RWPE2 (cell line): ENCODE measurements at regions not wholly inside any gene's neighbourhood (a gene's known extent, or its start where the extent isn't known, plus 50 kb on each side); places are given as distances from the start of the nearest gene placed in this dataset.

Experiments
- ATAC-seq: fragments of 200-7000 bp; cut with Tn5 transposase; 3 replicates; pipeline ENCODE4 v1.9.1; 2021; ENCODE audit warnings: low read depth
- DNase-seq: peaks from one replicate; pipeline ENCODE4 v3.0.0-alpha.2; 2020; ENCODE audit warnings: low spot score
- H3K27ac ChIP-seq: fragments of 450-650 bp; 2 replicates; pipeline ENCODE4 v1.5.1; 2017; ENCODE audit warnings: mild to moderate bottlenecking; ENCODE audit not compliant: poor library complexity, severe bottlenecking
- H3K27me3 ChIP-seq: fragments of 250-450 bp; sonication (Bioruptor Pico); 2 replicates; pipeline ENCODE4 v1.5.1; 2021; ENCODE audit warnings: mild to moderate bottlenecking, moderate library complexity; ENCODE audit not compliant: insufficient read depth, poor library complexity, severe bottlenecking
- H3K36me3 ChIP-seq: fragments of 250-450 bp; sonication (Bioruptor Pico); 2 replicates; pipeline ENCODE4 v1.5.1; 2020; ENCODE audit warnings: low read depth, mild to moderate bottlenecking, moderate library complexity
- H3K4me1 ChIP-seq: fragments of 250-450 bp; sonication (Bioruptor Pico); 2 replicates; pipeline ENCODE4 v1.5.1; 2021; ENCODE audit warnings: mild to moderate bottlenecking, moderate library complexity; ENCODE audit not compliant: insufficient read depth, poor library complexity, severe bottlenecking
- H3K4me3 ChIP-seq: fragments of 250-450 bp; sonication (Bioruptor Pico); 2 replicates; pipeline ENCODE4 v1.5.1; 2021; ENCODE audit warnings: mild to moderate bottlenecking, moderate library complexity; ENCODE audit not compliant: severe bottlenecking
- H3K9me3 ChIP-seq: fragments of 250-450 bp; sonication (Bioruptor Pico); 2 replicates; pipeline ENCODE4 v1.5.1; 2021; ENCODE audit warnings: mild to moderate bottlenecking, moderate library complexity; ENCODE audit not compliant: severe bottlenecking
- CTCF ChIP-seq: fragments of 450-650 bp; IDR thresholded peaks from one replicate; pipeline ENCODE4 v1.5.1; 2017; ENCODE audit warnings: mild to moderate bottlenecking, moderate library complexity; ENCODE audit not compliant: poor library complexity, severe bottlenecking

DNA sequence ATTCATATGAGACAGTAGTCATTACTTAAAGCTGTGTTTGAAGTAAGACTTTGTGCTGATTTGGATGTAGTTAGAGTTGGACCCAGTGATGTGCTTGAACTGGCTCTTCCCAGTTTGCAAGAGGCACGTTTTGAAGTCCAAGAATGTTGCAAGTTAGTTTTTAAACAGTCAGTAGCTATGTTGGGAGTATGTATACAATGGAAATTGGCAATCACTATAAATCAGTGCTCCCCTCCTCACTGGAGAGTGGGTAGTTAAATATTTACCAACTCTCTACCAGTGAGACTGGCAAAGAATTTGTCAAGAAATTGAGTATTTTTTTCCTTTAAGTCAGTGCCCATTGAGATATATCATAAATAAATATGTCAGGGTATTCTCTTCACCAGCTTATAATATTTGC, 191.9 kb upstream of the SPRY1 start:
- ATAC-seq (no peak), DNase-seq (no peak)
- Histone ChIP-seq H3K4me3 (no peak overlapping the region), H3K27me3 (no peaks in the 10 kb centered on the region), H3K27ac (no peak overlapping the region), H3K36me3 (no peaks in the 10 kb centered on the region), H3K4me1 (peaks cover 8% of the 10 kb centered on the region), H3K9me3 (no peaks in the 10 kb centered on the region)
- no peak for TF ChIP-seq CTCF

GRCh38 chr4:123206016-123206415, 190.6 kb upstream of the SPRY1 start:
- Histone ChIP-seq H3K4me1 (no peaks in the 10 kb centered on the region), H3K4me3 (no peak overlapping the region), H3K9me3 (no peaks in the 10 kb centered on the region), H3K27me3 (no peaks in the 10 kb centered on the region), H3K27ac (no peak overlapping the region), H3K36me3 (no peaks in the 10 kb centered on the region)
- DNase-seq (no peak), ATAC-seq (no peak)
- no peak for TF ChIP-seq CTCF

- no peak overlapping the region for H3K4me3 ChIP-seq
- TF ChIP-seq CTCF, result no peak
- ATAC-seq, result no peak
Measured at GRCh38 chr4:123209436-123209835, 187.2 kb upstream of the SPRY1 start.

DNA sequence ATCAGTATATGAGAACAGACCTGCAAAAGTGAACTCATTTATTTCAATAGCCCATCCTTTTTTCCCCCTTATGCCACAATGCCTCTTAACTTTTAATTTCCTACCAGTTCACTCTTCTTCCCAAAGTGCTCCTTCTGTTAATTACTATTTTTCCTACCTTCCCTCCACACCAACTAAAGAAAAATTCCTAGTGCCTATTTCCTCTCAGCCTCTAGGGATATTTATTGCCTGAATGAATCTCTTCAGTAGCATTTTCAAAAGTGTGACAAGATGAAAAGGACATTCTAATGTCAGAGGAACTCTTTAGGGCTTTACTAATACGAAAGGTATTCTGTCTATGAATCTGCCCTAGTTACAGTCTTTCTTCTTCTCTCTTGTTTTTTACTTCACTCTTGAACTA, 181.1 kb upstream of the SPRY1 start:
- no peak for ATAC-seq
- Histone ChIP-seq H3K4me1 (no peaks in the 10 kb centered on the region), H3K4me3 (no peak overlapping the region), H3K36me3 (no peaks in the 10 kb centered on the region), H3K27ac (no peak overlapping the region), H3K9me3 (no peaks in the 10 kb centered on the region), H3K27me3 (no peaks in the 10 kb centered on the region)
- no peak for DNase-seq
- no peak for TF ChIP-seq CTCF

More at GRCh38 chr4:123209436-123209835, 187.2 kb upstream of the SPRY1 start:
- Histone ChIP-seq H3K27ac (no peak overlapping the region), H3K9me3 (no peaks in the 10 kb centered on the region), H3K27me3 (no peaks in the 10 kb centered on the region), H3K4me1 (no peaks in the 10 kb centered on the region), H3K36me3 (no peaks in the 10 kb centered on the region)
- DNase-seq, result no peak

DNA sequence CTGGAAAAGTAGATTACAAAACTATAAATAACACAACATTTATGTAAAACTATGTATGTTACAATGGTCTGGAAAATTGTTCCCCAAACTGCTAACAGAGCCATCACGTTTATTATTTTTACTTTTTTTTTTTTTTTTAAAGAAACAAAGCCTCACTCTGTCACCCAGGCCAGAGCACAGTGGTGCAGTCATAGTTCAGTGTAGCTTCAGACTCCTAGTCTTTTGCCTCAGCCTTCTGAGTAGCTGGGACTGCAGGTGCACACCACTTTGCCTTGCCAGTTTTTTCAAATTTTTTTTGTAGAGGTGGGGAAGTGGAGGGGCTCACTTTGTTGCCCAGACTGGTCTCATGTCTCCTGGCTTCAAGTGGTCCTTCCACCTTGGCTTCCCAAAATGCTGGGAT, 180.1 kb upstream of the SPRY1 start:
- DNase-seq, result no peak
- no peak for TF ChIP-seq CTCF
- Histone ChIP-seq H3K27ac (no peak overlapping the region), H3K36me3 (no peaks in the 10 kb centered on the region), H3K4me1 (no peaks in the 10 kb centered on the region), H3K9me3 (no peaks in the 10 kb centered on the region), H3K27me3 (no peaks in the 10 kb centered on the region), H3K4me3 (no peak overlapping the region)
- no peak for ATAC-seq
